H9 (cell line): ENCODE measurements at regions not wholly inside any gene's neighbourhood (a gene's known extent, or its start where the extent isn't known, plus 50 kb on each side); places are given as distances from the start of the nearest gene placed in this dataset.

ENCODE experiments used
- DNase-seq: peaks from one replicate; pipeline ENCODE4 v3.0.0-alpha.2; 2017
- H2AFZ ChIP-seq: one replicate; pipeline ENCODE4 v1.6.1; 2013; ENCODE audit warnings: mild to moderate bottlenecking, low read length, control low read depth, moderate library complexity
- H2AK5ac ChIP-seq: 2 replicates; pipeline ENCODE4 v1.6.1; 2013; ENCODE audit warnings: low read length, control low read depth, mixed read lengths; ENCODE audit not compliant: insufficient read length
- H2BK120ac ChIP-seq: one replicate; pipeline ENCODE4 v1.6.1; 2013; ENCODE audit warnings: low read depth, mild to moderate bottlenecking, low read length, control low read depth, inconsistent platforms; ENCODE audit not compliant: poor library complexity, severe bottlenecking
- H2BK12ac ChIP-seq: 2 replicates; pipeline ENCODE4 v1.6.1; 2013; ENCODE audit warnings: low read length, control low read depth, mixed read lengths, low read depth; ENCODE audit not compliant: insufficient read length
- H2BK15ac ChIP-seq: 2 replicates; pipeline ENCODE4 v1.6.1; 2013; ENCODE audit warnings: low read depth, low read length, control low read depth
- H2BK20ac ChIP-seq: one replicate; pipeline ENCODE4 v1.6.1; 2013; ENCODE audit warnings: low read depth, mild to moderate bottlenecking, low read length, control low read depth, inconsistent platforms; ENCODE audit not compliant: poor library complexity, severe bottlenecking
- H2BK5ac ChIP-seq: 2 replicates; pipeline ENCODE4 v1.6.1; 2013; ENCODE audit warnings: low read length, control low read depth, mixed read lengths; ENCODE audit not compliant: insufficient read length
- H3K14ac ChIP-seq: 2 replicates; pipeline ENCODE4 v1.6.1; 2013; ENCODE audit warnings: low read length, control low read depth; ENCODE audit not compliant: insufficient read depth
- H3K18ac ChIP-seq: 2 replicates; pipeline ENCODE4 v1.6.1; 2013; ENCODE audit warnings: low read depth, mild to moderate bottlenecking, mixed read lengths, low read length, control low read depth; ENCODE audit not compliant: insufficient read length
- H3K23ac ChIP-seq: 2 replicates; pipeline ENCODE4 v1.6.1; 2013; ENCODE audit warnings: low read length, control low read depth, mixed read lengths, low read depth; ENCODE audit not compliant: insufficient read length
- H3K23me2 ChIP-seq: 2 replicates; pipeline ENCODE4 v1.6.1; 2013; ENCODE audit warnings: low read depth, mild to moderate bottlenecking, mixed read lengths, low read length, control low read depth; ENCODE audit not compliant: insufficient read length, poor library complexity, severe bottlenecking
- H3K27ac ChIP-seq: 2 replicates; pipeline ENCODE4 v1.5.1; 2013; ENCODE audit warnings: low read length, control low read depth, mixed read lengths, low read depth; ENCODE audit not compliant: insufficient read length
- H3K27me3 ChIP-seq: 2 replicates; pipeline ENCODE4 v1.6.1; 2013; ENCODE audit warnings: low read length, control low read depth, inconsistent platforms; ENCODE audit not compliant: insufficient read depth
- H3K4ac ChIP-seq: 2 replicates; pipeline ENCODE4 v1.6.1; 2013; ENCODE audit warnings: low read depth, mild to moderate bottlenecking, control low read depth, inconsistent platforms, low read length, moderate library complexity
- H3K4me1 ChIP-seq: 2 replicates; pipeline ENCODE4 v1.6.1; 2013; ENCODE audit warnings: low read length, control low read depth, inconsistent platforms; ENCODE audit not compliant: insufficient read depth
- H3K4me2 ChIP-seq: 2 replicates; pipeline ENCODE4 v1.6.1; 2013; ENCODE audit warnings: low read length, control low read depth, mixed read lengths; ENCODE audit not compliant: insufficient read length, insufficient read depth
- H3K56ac ChIP-seq: 2 replicates; pipeline ENCODE4 v1.6.1; 2013; ENCODE audit warnings: low read depth, mild to moderate bottlenecking, mixed read lengths, low read length, control low read depth; ENCODE audit not compliant: insufficient read length
- H3K79me1 ChIP-seq: 2 replicates; pipeline ENCODE4 v1.6.1; 2013; ENCODE audit warnings: low read depth, mild to moderate bottlenecking, moderate library complexity, low read length, control low read depth, inconsistent platforms; ENCODE audit not compliant: insufficient read depth, poor library complexity, severe bottlenecking
- H3K79me2 ChIP-seq: 2 replicates; pipeline ENCODE4 v1.6.1; 2013; ENCODE audit warnings: low read length, control low read depth, inconsistent platforms; ENCODE audit not compliant: insufficient read depth
- H3K9ac ChIP-seq: 2 replicates; pipeline ENCODE4 v1.6.1; 2013; ENCODE audit warnings: low read length, control low read depth, mixed read lengths; ENCODE audit not compliant: insufficient read length; ENCODE audit errors: extremely low read depth
- H3K9me3 ChIP-seq: one replicate; pipeline ENCODE4 v1.6.1; 2013; ENCODE audit warnings: low read depth, low read length, inconsistent platforms; ENCODE audit not compliant: control insufficient read depth
- H3T11ph ChIP-seq: one replicate; pipeline ENCODE4 v1.6.1; 2013; ENCODE audit warnings: mild to moderate bottlenecking, low read length, control low read depth, inconsistent platforms
- H4K20me1 ChIP-seq: one replicate; pipeline ENCODE4 v1.6.1; 2013; ENCODE audit not compliant: control insufficient read depth, insufficient read length, insufficient read depth
- H4K5ac ChIP-seq: 2 replicates; pipeline ENCODE4 v1.6.1; 2013; ENCODE audit warnings: low read depth, mild to moderate bottlenecking, mixed read lengths, low read length, control low read depth; ENCODE audit not compliant: insufficient read length
- H4K8ac ChIP-seq: replicated peaks from 2 replicates; pipeline ENCODE4 v1.6.1; 2013; ENCODE audit warnings: low read length, control low read depth, mixed read lengths, low read depth; ENCODE audit not compliant: insufficient read length
- H4K91ac ChIP-seq: 2 replicates; pipeline ENCODE4 v1.6.1; 2013; ENCODE audit warnings: low read depth, mild to moderate bottlenecking, moderate library complexity, mixed read lengths, low read length, control low read depth; ENCODE audit not compliant: insufficient read length
- H3K27ac Mint-ChIP-seq, 3 experiments: 2 replicates in 2 of 3; 3 replicates in 1 of 3; pipeline ENCODE4 v1.8.0; 2020 to 2021; ENCODE audit warnings: mixed read lengths in 3 of 3, mild to moderate bottlenecking in 1 of 3, moderate library complexity in 1 of 3
- H3K27me3 Mint-ChIP-seq: 2 replicates; pipeline ENCODE4 v1.8.0; 2021; ENCODE audit warnings: low read depth, mild to moderate bottlenecking, moderate library complexity, mixed read lengths
- H3K36me3 Mint-ChIP-seq, 3 experiments: 2 replicates in 2 of 3; 3 replicates in 1 of 3; pipeline ENCODE4 v1.8.0; 2020 to 2021; ENCODE audit warnings: low read depth in 3 of 3, mixed read lengths in 3 of 3; ENCODE audit not compliant: insufficient read depth in 1 of 3
- H3K4me1 Mint-ChIP-seq, 2 experiments: 2 replicates each; pipeline ENCODE4 v1.8.0; 2020; ENCODE audit warnings: mixed read lengths in 2 of 2
- H3K4me3 Mint-ChIP-seq, 2 experiments: 2 replicates in 1 of 2; 3 replicates in 1 of 2; pipeline ENCODE4 v1.8.0; 2020 to 2021; ENCODE audit warnings: mild to moderate bottlenecking in 2 of 2, mixed read lengths in 2 of 2, moderate library complexity in 1 of 2
- H3K9me3 Mint-ChIP-seq, 2 experiments: 2 replicates in 1 of 2; 3 replicates in 1 of 2; pipeline ENCODE4 v1.8.0; 2020; ENCODE audit warnings: mild to moderate bottlenecking in 2 of 2, mixed read lengths in 2 of 2, moderate library complexity in 1 of 2
- CTCF ChIP-seq: fragments of 200-600 bp; sonication (generic); conservative IDR thresholded peaks from 3 replicates; pipeline ENCODE4 v1.8.0; 2021; ENCODE audit warnings: antibody characterized with exemption, mild to moderate bottlenecking
- WGBS: extraction: QIAGEN DNeasy Blood & Tissue Kit; methylation state at CpG from one replicate; pipeline ENCODE4 v1.1.7; 2013; ENCODE audit warnings: missing lambda C conversion rate, low lambda C conversion rate, mixed read lengths; ENCODE audit not compliant: insufficient read length; ENCODE audit errors: extremely low coverage; 5-methylcytosine and 5-hydroxymethylcytosine counted together

GRCh38 chr12:91639327-91639726, 456.7 kb upstream of the DCN start:
- no peak overlapping the region for H3K14ac ChIP-seq
- H3K4ac ChIP-seq: no peak overlapping the region
- H3K4me1 ChIP-seq: no peaks in the 10 kb centered on the region
- no peaks in the 10 kb centered on the region for H3K79me2 ChIP-seq
- H2BK15ac ChIP-seq: no peak overlapping the region
- Mint-ChIP-seq H3K36me3 (peaks cover 0 to 3% (median 0%) of the 10 kb centered on the region in 3 experiments; a peak in 2 of 7 replicates), H3K27me3 (peaks cover 2% of the 10 kb centered on the region; the same call in 1 of the 2 replicates), H3K4me3 (no peak overlapping the region), H3K27ac (no peak overlapping the region), H3K4me1 (peaks cover 0 to 4% of the 10 kb centered on the region in 2 experiments; a peak in 2 of 4 replicates), H3K9me3 (peaks cover 3 to 4% of the 10 kb centered on the region in 2 experiments; a peak in 3 of 5 replicates)
- H3T11ph ChIP-seq: no peak overlapping the region
- H2BK20ac ChIP-seq: no peak overlapping the region
- H2BK120ac ChIP-seq: no peak overlapping the region
- no peak overlapping the region for H3K27ac ChIP-seq
- no peak overlapping the region for H4K5ac ChIP-seq
- no peaks in the 10 kb centered on the region for H3K23me2 ChIP-seq
- WGBS: no CpG with 5 or more reads among the region's 3 CpGs
- no peaks in the 10 kb centered on the region for H3K9me3 ChIP-seq
- H4K91ac ChIP-seq: no peak overlapping the region
- H3K4me2 ChIP-seq: no peak overlapping the region
- H3K27me3 ChIP-seq: no peaks in the 10 kb centered on the region
- DNase-seq: no peak
- H3K56ac ChIP-seq: no peak overlapping the region
- H3K79me1 ChIP-seq: no peaks in the 10 kb centered on the region
- H4K8ac ChIP-seq: no peak overlapping the region
- no peak overlapping the region for H3K23ac ChIP-seq
- H4K20me1 ChIP-seq: no peaks in the 10 kb centered on the region
- H2AK5ac ChIP-seq: no peak overlapping the region
- H3K18ac ChIP-seq: no peak overlapping the region
- no peak for TF ChIP-seq CTCF
- H2BK5ac ChIP-seq: no peak overlapping the region
- H2AFZ ChIP-seq: no peak overlapping the region
- no peak overlapping the region for H3K9ac ChIP-seq
- no peak overlapping the region for H2BK12ac ChIP-seq
